K562 (cell line): ENCODE measurements at regions not wholly inside any gene's neighbourhood (a gene's known extent, or its start where the extent isn't known, plus 50 kb on each side); places are given as distances from the start of the nearest gene placed in this dataset.

Experiments
- ATAC-seq: fragments of 200-7000 bp; cut with Tn5 transposase; 3 replicates; pipeline ENCODE4 v1.9.1; 2020; ENCODE audit warnings: moderate library complexity
- BruUV-seq: library from RNA; stranded (reverse); fragments of 400-500 nt; replicated peaks from 2 replicates; lab custom pipeline; 2021; lab: Mats Ljungman, UMichigan
- CTCF ChIA-PET: fragments of 300-600 bp; formaldehyde crosslinking; extraction: SDS; loops from one replicate; lab custom pipeline; 2021; ENCODE audit warnings: low intra/inter-chr PET ratio; lab: Yijun Ruan, JAX
- POLR2A ChIA-PET: fragments of 300-600, 350-650 bp; sonication (Branson Sonifier 250); formaldehyde crosslinking; extraction: SDS; loops from one replicate; lab custom pipeline; 2021; ENCODE audit warnings: antibody characterized with exemption, inconsistent platforms; lab: Yijun Ruan, JAX
- DNase-seq, 4 experiments: peaks; one replicate each; pipeline versions ENCODE4 v3.0.0 to v3.0.0-alpha.2; 2011 to 2018; ENCODE audit warnings: low spot score in 3 of 4, mixed read lengths in 3 of 4; ENCODE audit errors: extremely low read depth in 1 of 4
- FAIRE-seq: peaks from 2 replicates; lab custom pipeline; 2011; peaks lifted over from hg19 to GRCh38; lab: Jason Lieb, UNC
- H2AFZ ChIP-seq: 2 replicates; pipeline ENCODE4 v1.6.0; 2011; ENCODE audit warnings: low read depth, low read length, control low read depth, inconsistent platforms
- H3K27ac ChIP-seq: fragments of 200-600 bp; 3 replicates; pipeline ENCODE4 v1.8.0; 2011; ENCODE audit warnings: low read depth, mild to moderate bottlenecking, control low read depth, inconsistent platforms, low read length, moderate library complexity, mixed read lengths; ENCODE audit errors: extremely low read depth
- H3K27me3 ChIP-seq, 2 experiments: fragments of 300-600 bp in 1 of 2; 2 replicates in 1 of 2; 3 replicates in 1 of 2; pipeline versions ENCODE4 v1.6.0 to v1.8.0; 2011; ENCODE audit warnings: inconsistent platforms in 2 of 2, low read length in 2 of 2, mild to moderate bottlenecking in 1 of 2, mixed read lengths in 1 of 2, moderate library complexity in 1 of 2; ENCODE audit not compliant: control insufficient read depth in 2 of 2, insufficient read depth in 2 of 2
- H3K36me3 ChIP-seq: fragments of 300-600 bp; 3 replicates; pipeline ENCODE4 v1.8.0; 2011; ENCODE audit warnings: mild to moderate bottlenecking, low read length, inconsistent platforms; ENCODE audit not compliant: control insufficient read depth, insufficient read depth
- H3K4me1 ChIP-seq, 2 experiments: fragments of 200-600 bp in 1 of 2; replicated peaks in 1 of 2; 2 replicates in 1 of 2; 3 replicates in 1 of 2; pipeline versions ENCODE4 v1.5.1 to v1.8.0; 2011; ENCODE audit warnings: inconsistent platforms in 2 of 2, low read length in 2 of 2, mild to moderate bottlenecking in 1 of 2, mixed read lengths in 1 of 2, moderate library complexity in 1 of 2; ENCODE audit not compliant: control insufficient read depth in 2 of 2, insufficient read depth in 2 of 2
- H3K4me2 ChIP-seq: 2 replicates; pipeline ENCODE4 v1.6.1; 2011; ENCODE audit warnings: low read length, control low read depth, inconsistent platforms, mixed read lengths; ENCODE audit not compliant: insufficient read depth
- H3K4me3 ChIP-seq: fragments of 200-600 bp; sonication (generic), shearing (Covaris generic); 2 replicates; pipeline ENCODE4 v1.5.1; 2016; ENCODE audit warnings: control low read depth, inconsistent platforms
- H3K79me2 ChIP-seq: fragments of 200-600 bp; 3 replicates; pipeline ENCODE4 v1.8.0; 2011; ENCODE audit warnings: low read length, inconsistent platforms; ENCODE audit not compliant: control insufficient read depth, insufficient read depth
- H3K9ac ChIP-seq, 2 experiments: 2 replicates each; pipeline versions ENCODE4 v1.6.0 to v1.6.1; 2011; ENCODE audit warnings: low read depth in 2 of 2, low read length in 2 of 2, control low read depth in 1 of 2, inconsistent platforms in 1 of 2, mild to moderate bottlenecking in 1 of 2, mixed read lengths in 1 of 2; ENCODE audit not compliant: insufficient read depth in 1 of 2
- H3K9me1 ChIP-seq: one replicate; pipeline ENCODE4 v1.6.0; 2011; ENCODE audit warnings: inconsistent platforms, mild to moderate bottlenecking, low read length, moderate library complexity; ENCODE audit not compliant: control insufficient read depth, insufficient read depth
- H3K9me3 ChIP-seq: replicated peaks from 2 replicates; pipeline ENCODE4 v1.5.1; 2011; ENCODE audit warnings: low read depth, low read length, inconsistent platforms; ENCODE audit not compliant: control insufficient read depth, insufficient read depth
- H4K20me1 ChIP-seq: replicated peaks from 2 replicates; pipeline ENCODE4 v1.6.1; 2011; ENCODE audit warnings: low read length, inconsistent platforms, mixed read lengths; ENCODE audit not compliant: control insufficient read depth, insufficient read depth
- HCFC1 ChIP-seq: IDR thresholded peaks from 2 replicates; pipeline ENCODE4 v1.6.1; 2012; ENCODE audit warnings: low read depth, low read length, improper control_type of control experiment
- OTX1 ChIP-seq: fragments of 450-650 bp; formaldehyde crosslinking; IDR thresholded peaks from 2 replicates; pipeline ENCODE4 v1.4.0; 2022; ENCODE audit warnings: mild to moderate bottlenecking
- ZNF316 ChIP-seq: fragments of 450-650 bp; IDR thresholded peaks from 2 replicates; pipeline ENCODE4 v1.6.1; 2016
- ZNF696 ChIP-seq: fragments of 250-450 bp; sonication (Bioruptor Pico); conservative IDR thresholded peaks from 2 replicates; pipeline ENCODE4 v1.4.0; 2020; ENCODE audit warnings: mild to moderate bottlenecking, moderate library complexity
- WGBS: fragments of 100-300 bp; shearing (Covaris generic); methylation state at CpG from one replicate; pipeline ENCODE4 v1.1.6; 2016; ENCODE audit warnings: low coverage, mixed read lengths; ENCODE audit not compliant: insufficient coverage; ENCODE audit errors: missing lambda C conversion rate; 5-methylcytosine and 5-hydroxymethylcytosine counted together
- in situ Hi-C: fragments of 300-500 bp; cut with MboI; formaldehyde crosslinking; loops from 4 replicates; pipeline ENCODE4 v1.15.0; 2018; ENCODE audit warnings: inconsistent platforms, mixed read lengths
- intact Hi-C: fragments of 100-400 bp; cut with micrococcal nuclease; formaldehyde crosslinking; loops from 2 replicates; pipeline ENCODE4 v1.14.2; 2022
- TF ChIP-seq, protein P1 (sequence below), 2 experiments: fragments of 250-450 bp in 1 of 2; fragments of 450-650 bp in 1 of 2; sonication (Bioruptor Pico) in 1 of 2; IDR thresholded peaks; 2 replicates each; pipeline versions ENCODE4 v1.6.1 to v1.8.0; 2016 to 2021; ENCODE audit warnings: mild to moderate bottlenecking in 2 of 2, moderate library complexity in 2 of 2, missing compliant biosample characterization in 1 of 2, missing genetic modification characterization in 1 of 2
- TF ChIP-seq, protein P2 (sequence below), 2 experiments: fragments of 450-650 bp in 1 of 2; sonication (generic) in 1 of 2; formaldehyde crosslinking in 1 of 2; IDR thresholded peaks in 1 of 2; conservative IDR thresholded peaks in 1 of 2; 2 replicates each; pipeline versions ENCODE4 v1.6.1 to v1.8.1; 2016 to 2023; ENCODE audit warnings: mild to moderate bottlenecking in 2 of 2, moderate library complexity in 2 of 2, inconsistent platforms in 1 of 2, missing genetic modification reagents in 1 of 2

DNA sequence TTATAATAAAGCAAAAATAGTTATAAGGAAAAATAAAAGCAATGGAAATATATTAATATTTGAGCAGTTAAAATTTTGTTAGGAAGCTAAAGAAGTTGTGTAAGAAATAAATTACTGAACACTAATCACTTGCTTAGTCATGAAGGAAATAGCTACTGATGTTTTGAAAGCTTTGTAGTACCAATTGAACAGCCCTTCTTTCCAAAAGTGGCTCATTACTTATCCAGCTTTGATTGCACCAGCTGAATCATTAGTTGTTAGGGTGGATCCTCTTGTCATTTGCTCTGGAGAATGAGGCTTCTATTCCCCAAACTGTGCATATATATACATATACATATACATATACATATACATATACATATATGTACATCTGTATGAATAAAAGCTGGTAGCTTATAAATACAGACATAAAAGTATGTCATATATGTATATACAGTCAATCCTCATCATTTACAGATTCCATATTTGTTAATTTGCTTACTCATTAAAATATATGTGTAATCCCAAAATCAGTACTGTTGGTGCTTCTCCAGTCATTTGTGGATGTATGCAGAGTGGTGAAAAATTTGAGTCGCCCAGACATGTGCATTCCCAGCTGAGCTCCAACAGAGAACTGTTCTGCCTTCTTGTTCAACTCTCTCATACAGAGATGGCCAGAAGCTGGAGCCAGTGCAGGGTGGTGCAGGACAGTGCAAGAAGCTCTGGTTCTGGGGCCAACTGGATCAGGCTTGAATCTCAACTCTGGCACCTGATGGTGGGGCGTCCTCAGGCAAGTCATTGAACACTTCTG lies 214.1 kb downstream of the RPAP3 start:
- Histone ChIP-seq H3K27me3 (peaks cover 0 to 2% of the 10 kb centered on the region in 2 experiments; a peak in 3 of 5 replicates), H4K20me1 (no peaks in the 10 kb centered on the region), H3K4me2 (no peak overlapping the region), H3K4me1 (no peaks in the 10 kb centered on the region), H3K27ac (no peak overlapping the region), H3K36me3 (no peaks in the 10 kb centered on the region)
- DNase-seq (no peak), ATAC-seq (no peak), FAIRE-seq (no peak)
- in situ Hi-C loops, result no loop called here
- no TSS peak for BruUV-seq
- TF ChIP-seq HCFC1, result no peak
- TF ChIP-seq OTX1 (CRISPR knock-in tag), result no peak
- peak; percentile 36; the same call in 1 of the 2 replicates for TF ChIP-seq ZNF316
- TF ChIP-seq, protein P1, sequence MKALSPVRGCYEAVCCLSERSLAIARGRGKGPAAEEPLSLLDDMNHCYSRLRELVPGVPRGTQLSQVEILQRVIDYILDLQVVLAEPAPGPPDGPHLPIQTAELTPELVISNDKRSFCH (CRISPR knock-in tag; IDR thresholded peaks at IDR 0.05), result no peak
- TF ChIP-seq, protein P1 (tag; IDR thresholded peaks at IDR 0.05), result no peak
- TF ChIP-seq ZNF696 (CRISPR knock-in tag), result no peak
- TF ChIP-seq, protein P2, sequence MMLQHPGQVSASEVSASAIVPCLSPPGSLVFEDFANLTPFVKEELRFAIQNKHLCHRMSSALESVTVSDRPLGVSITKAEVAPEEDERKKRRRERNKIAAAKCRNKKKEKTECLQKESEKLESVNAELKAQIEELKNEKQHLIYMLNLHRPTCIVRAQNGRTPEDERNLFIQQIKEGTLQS (IDR thresholded peaks at IDR 0.05), result no peak
- TF ChIP-seq, protein P2 (CRISPR knock-in tag; conservative IDR thresholded peaks at IDR 0.05), result no peak
- TF ChIP-seq, all 486 proteins: peak for 1
- H3K79me2 ChIP-seq, result no peaks in the 10 kb centered on the region
- no peak overlapping the region for H3K9ac ChIP-seq
- no peaks in the 10 kb centered on the region for H3K9me1 ChIP-seq
- WGBS, result 0% methylated on average over 2 of the region's 2 CpGs
- POLR2A ChIA-PET, result interaction anchor here (0.6 to 1.3 kb wide), 2 partner anchors 12 to 157 kb away, joined by 3 read pairs; no protein-coding TSS in a partner anchor
- CTCF ChIA-PET, result no interaction called here
- no peak overlapping the region for H3K4me3 ChIP-seq
- intact Hi-C loops, result no loop called here
- no peak overlapping the region for H2AFZ ChIP-seq
- H3K9me3 ChIP-seq, result no peaks in the 10 kb centered on the region
